Tibial artery (tissue), 4 donors: ENCODE measurements at regions not wholly inside any gene's neighbourhood (a gene's known extent, or its start where the extent isn't known, plus 50 kb on each side); places are given as distances from the start of the nearest gene placed in this dataset.

ENCODE experiments used
- DNase-seq, 2 donors: peaks; one replicate each; pipeline ENCODE4 v3.0.0-alpha.2; 2019
- H3K27ac ChIP-seq, 2 donors: fragments of 200-600 bp; sonication (generic) in 1 of 2; 1 replicate in 1 of 2; 2 replicates in 1 of 2; pipeline ENCODE4 v1.5.1; 2018 to 2019; ENCODE audit warnings: mild to moderate bottlenecking in 1 of 2
- H3K27me3 ChIP-seq, 2 donors: fragments of 200-600 bp; sonication (generic) in 1 of 2; one replicate each; pipeline versions ENCODE4 v1.5.1 to v1.6.0; 2016 to 2019
- H3K36me3 ChIP-seq, 3 donors: fragments of 200-600 bp; sonication (generic) in 2 of 3; one replicate each; pipeline ENCODE4 v1.5.1; 2016 to 2019; ENCODE audit warnings: mild to moderate bottlenecking in 2 of 3
- H3K4me1 ChIP-seq, 4 donors: fragments of 200-600 bp; sonication (generic) in 2 of 4; 1 replicate in 3 of 4; 2 replicates in 1 of 4; pipeline ENCODE4 v1.5.1; 2016 to 2019
- H3K4me3 ChIP-seq, 2 donors: fragments of 200-600 bp; sonication (generic) in 1 of 2; 1 replicate in 1 of 2; 2 replicates in 1 of 2; pipeline ENCODE4 v1.5.1; 2018 to 2019; ENCODE audit warnings: mild to moderate bottlenecking in 2 of 2
- H3K9me3 ChIP-seq, 3 donors: fragments of 200-600 bp; sonication (generic) in 1 of 3; one replicate each; pipeline ENCODE4 v1.5.1; 2016 to 2019
- intact Hi-C: fragments of 100-400 bp; cut with DNase I; formaldehyde crosslinking; loops from one replicate; pipeline ENCODE4 v1.15.0; 2023; ENCODE audit warnings: low total_unique reads
- TF ChIP-seq, protein P1 (sequence below), 2 experiments: fragments of 200-600 bp in 1 of 2; fragments of 450-650 bp in 1 of 2; IDR thresholded peaks; one replicate each; pipeline ENCODE4 v1.5.1; 2017 to 2019; ENCODE audit warnings: antibody characterized with exemption in 2 of 2, mild to moderate bottlenecking in 1 of 2, moderate library complexity in 1 of 2

DNA sequence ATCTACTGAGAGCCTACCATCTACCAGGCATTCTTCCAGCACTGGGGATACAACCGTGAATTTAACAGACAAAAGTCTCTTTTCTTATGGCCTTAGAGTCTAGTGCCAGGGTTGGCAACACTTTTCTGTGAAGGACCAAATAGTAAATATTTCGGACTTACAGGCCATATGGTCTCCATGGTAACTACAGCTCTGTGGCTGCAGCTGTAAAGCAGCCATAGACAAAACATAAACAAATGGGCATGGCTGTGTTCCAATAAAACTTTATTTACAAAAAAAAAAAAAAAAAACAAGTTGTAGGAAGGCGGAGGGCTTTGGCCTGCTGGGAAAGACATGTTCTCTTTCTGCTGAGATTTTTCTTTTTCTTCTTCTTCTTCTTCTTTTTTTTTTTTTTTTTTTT, 98.7 kb downstream of the ABCC12 start:
- H3K4me1 ChIP-seq = peaks cover 0 to 20% (median 7%) of the 10 kb centered on the region in 4 donors
- peaks cover 0 to 8% of the 10 kb centered on the region in 2 donors for H3K27me3 ChIP-seq
- no peak for DNase-seq
- no peaks in the 10 kb centered on the region for H3K9me3 ChIP-seq
- H3K27ac ChIP-seq = no peak overlapping the region
- no peaks in the 10 kb centered on the region for H3K36me3 ChIP-seq
- H3K4me3 ChIP-seq = no peak overlapping the region
- intact Hi-C loops = no loop called here
- TF ChIP-seq, protein P1, sequence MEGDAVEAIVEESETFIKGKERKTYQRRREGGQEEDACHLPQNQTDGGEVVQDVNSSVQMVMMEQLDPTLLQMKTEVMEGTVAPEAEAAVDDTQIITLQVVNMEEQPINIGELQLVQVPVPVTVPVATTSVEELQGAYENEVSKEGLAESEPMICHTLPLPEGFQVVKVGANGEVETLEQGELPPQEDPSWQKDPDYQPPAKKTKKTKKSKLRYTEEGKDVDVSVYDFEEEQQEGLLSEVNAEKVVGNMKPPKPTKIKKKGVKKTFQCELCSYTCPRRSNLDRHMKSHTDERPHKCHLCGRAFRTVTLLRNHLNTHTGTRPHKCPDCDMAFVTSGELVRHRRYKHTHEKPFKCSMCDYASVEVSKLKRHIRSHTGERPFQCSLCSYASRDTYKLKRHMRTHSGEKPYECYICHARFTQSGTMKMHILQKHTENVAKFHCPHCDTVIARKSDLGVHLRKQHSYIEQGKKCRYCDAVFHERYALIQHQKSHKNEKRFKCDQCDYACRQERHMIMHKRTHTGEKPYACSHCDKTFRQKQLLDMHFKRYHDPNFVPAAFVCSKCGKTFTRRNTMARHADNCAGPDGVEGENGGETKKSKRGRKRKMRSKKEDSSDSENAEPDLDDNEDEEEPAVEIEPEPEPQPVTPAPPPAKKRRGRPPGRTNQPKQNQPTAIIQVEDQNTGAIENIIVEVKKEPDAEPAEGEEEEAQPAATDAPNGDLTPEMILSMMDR (IDR thresholded peaks at IDR 0.05) = no peak

DNA sequence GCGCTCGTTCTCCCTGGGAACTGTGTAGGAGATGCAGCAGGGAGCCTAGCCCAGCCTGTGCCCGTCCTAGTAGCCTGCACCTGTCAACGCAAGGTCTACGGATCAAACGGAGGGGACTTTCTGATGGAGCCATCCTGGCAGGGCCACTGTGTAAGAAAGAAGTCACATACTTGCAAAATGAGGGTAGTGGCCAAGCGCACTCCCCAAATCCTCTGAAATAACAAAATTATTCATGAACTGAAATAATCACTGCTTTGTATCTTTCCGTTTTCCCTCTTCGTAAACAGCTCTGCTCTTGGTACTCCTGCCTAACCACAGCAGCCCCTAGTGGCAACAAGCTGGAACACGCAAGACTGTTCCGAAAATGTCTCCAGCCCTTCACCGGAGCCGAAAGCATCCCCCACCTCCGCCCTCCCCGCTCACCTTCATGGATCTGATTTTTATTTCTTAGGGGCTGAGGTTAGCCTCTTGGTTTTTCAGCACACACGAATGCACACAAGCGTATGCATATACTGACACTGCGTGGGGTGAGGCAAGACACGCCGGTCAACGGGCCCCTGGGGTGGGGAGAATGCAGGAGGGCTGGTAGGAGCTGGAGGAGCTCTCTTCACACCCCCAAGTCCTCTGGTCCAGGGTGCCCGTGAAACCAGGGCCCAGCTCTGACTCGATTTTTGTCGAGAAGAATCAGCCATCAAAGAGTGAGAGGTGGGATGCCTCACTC, 100.8 kb downstream of the ABCC12 start:
- intact Hi-C loops = no loop called here
- Histone ChIP-seq H3K36me3 (no peaks in the 10 kb centered on the region), H3K27me3 (peaks cover 0 to 8% of the 10 kb centered on the region in 2 donors), H3K9me3 (no peaks in the 10 kb centered on the region), H3K4me3 (no peak overlapping the region), H3K27ac (no peak overlapping the region), H3K4me1 (peaks cover 0 to 20% (median 7%) of the 10 kb centered on the region in 4 donors)
- no peak for DNase-seq
- TF ChIP-seq, protein P1 (IDR thresholded peaks at IDR 0.05) = peak; percentile 54 to 61

DNA sequence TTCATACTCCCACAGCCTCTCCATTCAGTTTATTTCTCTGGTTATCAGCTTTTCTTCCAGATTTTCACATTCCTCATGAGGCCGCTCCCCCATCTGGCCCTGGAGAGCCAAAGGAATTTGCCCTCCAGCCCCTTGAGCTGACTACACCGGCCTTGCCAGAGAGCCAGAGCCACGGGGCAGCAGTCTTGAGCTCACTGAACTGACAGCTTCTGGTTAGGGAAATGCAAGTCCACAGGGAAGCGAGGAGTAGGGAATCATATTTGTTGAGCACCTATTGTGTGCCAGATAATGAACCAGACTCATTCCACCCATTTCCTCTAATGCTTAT, 102.4 kb downstream of the ABCC12 start:
- no peak for DNase-seq
- intact Hi-C loops = no loop called here
- peaks cover 0 to 20% (median 7%) of the 10 kb centered on the region in 4 donors for H3K4me1 ChIP-seq
- H3K27ac ChIP-seq = no peak overlapping the region
- H3K9me3 ChIP-seq = no peaks in the 10 kb centered on the region
- no peaks in the 10 kb centered on the region for H3K27me3 ChIP-seq
- TF ChIP-seq, protein P1 (IDR thresholded peaks at IDR 0.05) = no peak
- no peaks in the 10 kb centered on the region for H3K36me3 ChIP-seq
- H3K4me3 ChIP-seq = no peak overlapping the region

DNA sequence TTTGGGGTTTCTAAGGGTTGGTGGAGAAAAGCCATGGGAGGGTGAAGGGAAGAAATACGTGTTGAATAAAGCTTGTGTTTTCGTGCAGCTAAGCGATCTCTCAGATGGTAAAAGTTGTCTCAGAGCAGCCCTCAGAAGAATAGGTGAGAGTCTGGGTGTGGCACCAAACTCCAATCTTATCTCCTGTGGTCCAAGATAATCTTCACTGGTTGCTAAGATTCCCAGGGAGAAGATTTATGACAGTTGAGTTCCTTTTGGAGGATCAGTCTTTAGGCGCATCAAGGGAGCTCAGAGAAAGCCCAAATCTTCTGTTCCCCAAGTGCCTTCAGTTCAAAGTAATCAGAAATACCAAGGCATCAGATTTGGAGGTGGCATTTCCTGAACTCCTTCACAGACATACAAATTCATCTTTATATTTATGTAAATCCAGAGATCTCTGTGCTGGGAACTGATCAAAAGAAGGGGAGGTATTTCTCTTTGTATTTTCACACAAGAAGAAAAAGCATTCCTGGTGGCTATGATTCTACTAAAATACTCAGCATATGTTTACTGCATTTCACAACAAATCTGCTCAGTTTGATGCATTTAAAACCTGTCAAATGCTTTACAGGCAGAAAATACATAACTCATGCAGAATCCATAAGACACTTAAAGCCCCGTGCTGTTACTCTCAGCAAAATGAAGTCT, 102.9 kb downstream of the ABCC12 start:
- Histone ChIP-seq H3K9me3 (no peaks in the 10 kb centered on the region), H3K27ac (no peak overlapping the region), H3K4me1 (peaks cover 0 to 20% (median 7%) of the 10 kb centered on the region in 4 donors), H3K27me3 (no peaks in the 10 kb centered on the region), H3K4me3 (no peak overlapping the region), H3K36me3 (no peaks in the 10 kb centered on the region)
- DNase-seq = no peak
- TF ChIP-seq, protein P1 (IDR thresholded peaks at IDR 0.05) = no peak
- intact Hi-C loops = no loop called here

- no peaks in the 10 kb centered on the region for H3K36me3 ChIP-seq
- H3K27ac ChIP-seq = no peak overlapping the region
- intact Hi-C loops = no loop called here
- no peaks in the 10 kb centered on the region for H3K9me3 ChIP-seq
- no peaks in the 10 kb centered on the region for H3K27me3 ChIP-seq
- no peak overlapping the region for H3K4me3 ChIP-seq
- no peak for DNase-seq
- H3K4me1 ChIP-seq = peaks cover 0 to 20% (median 7%) of the 10 kb centered on the region in 4 donors
- TF ChIP-seq, protein P1 (IDR thresholded peaks at IDR 0.05) = no peak
These were observed 104.9 kb downstream of the ABCC12 start for GRCh38 chr16:48050871-48051270.
